Liver (tissue), 8 donors: ENCODE measurements at regions not wholly inside any gene's neighbourhood (a gene's known extent, or its start where the extent isn't known, plus 50 kb on each side); places are given as distances from the start of the nearest gene placed in this dataset.

Experiments used
- DNase-seq: peaks from one replicate; pipeline ENCODE4 v3.0.0-alpha.2; 2017; ENCODE audit warnings: low spot score
- H3K27ac ChIP-seq, 2 donors: one replicate each; pipeline ENCODE4 v1.7.0; 2013; ENCODE audit warnings: inconsistent platforms in 2 of 2, low read length in 2 of 2, control low read depth in 1 of 2, low read depth in 1 of 2, mild to moderate bottlenecking in 1 of 2
- H3K27me3 ChIP-seq, 4 donors: one replicate each; pipeline versions ENCODE4 v1.6.1 to v1.7.0; 2013; ENCODE audit warnings: low read length in 3 of 4, inconsistent platforms in 1 of 4, mild to moderate bottlenecking in 1 of 4, moderate library complexity in 1 of 4; ENCODE audit not compliant: control insufficient read depth in 4 of 4, insufficient read depth in 4 of 4
- H3K36me3 ChIP-seq, 4 donors: one replicate each; pipeline versions ENCODE4 v1.6.1 to v1.7.0; 2013; ENCODE audit warnings: low read length in 3 of 4, mild to moderate bottlenecking in 3 of 4, low read depth in 1 of 4, moderate library complexity in 1 of 4; ENCODE audit not compliant: control insufficient read depth in 4 of 4, insufficient read depth in 3 of 4
- H3K4me1 ChIP-seq, 4 donors: one replicate each; pipeline versions ENCODE4 v1.6.1 to v1.7.0; 2013; ENCODE audit warnings: low read length in 3 of 4, mild to moderate bottlenecking in 3 of 4, moderate library complexity in 1 of 4; ENCODE audit not compliant: control insufficient read depth in 4 of 4, insufficient read depth in 4 of 4
- H3K4me3 ChIP-seq, 3 donors: one replicate each; pipeline versions ENCODE4 v1.6.1 to v1.7.0; 2013; ENCODE audit warnings: low read length in 3 of 3, control low read depth in 1 of 3, low read depth in 1 of 3, mild to moderate bottlenecking in 1 of 3
- H3K9ac ChIP-seq, 2 donors: one replicate each; pipeline ENCODE4 v1.7.0; 2013; ENCODE audit warnings: low read length in 2 of 2, mild to moderate bottlenecking in 2 of 2, moderate library complexity in 2 of 2, control low read depth in 1 of 2, low read depth in 1 of 2
- H3K9me3 ChIP-seq, 4 donors: one replicate each; pipeline versions ENCODE4 v1.6.1 to v1.7.0; 2013; ENCODE audit warnings: low read length in 3 of 4; ENCODE audit not compliant: control insufficient read depth in 4 of 4
- ATF3 ChIP-seq: IDR thresholded peaks from 2 replicates; pipeline ENCODE4 v1.6.1; 2016; ENCODE audit warnings: antibody characterized with exemption
- CTCF ChIP-seq: fragments of 150-350 bp; IDR thresholded peaks from 2 replicates; pipeline ENCODE4 v1.5.1; 2017; ENCODE audit warnings: improper control_type of control experiment, low read depth, low read length; ENCODE audit not compliant: missing input control
- FOXA1 ChIP-seq: IDR thresholded peaks from 2 replicates; pipeline ENCODE4 v1.6.1; 2016; ENCODE audit warnings: antibody characterized with exemption
- FOXA2 ChIP-seq: IDR thresholded peaks from 2 replicates; pipeline ENCODE4 v1.6.1; 2016; ENCODE audit warnings: antibody characterized with exemption
- GABPA ChIP-seq, 2 donors: IDR thresholded peaks in 1 of 2; conservative IDR thresholded peaks in 1 of 2; 2 replicates each; pipeline ENCODE4 v1.6.1; 2016; ENCODE audit warnings: antibody characterized with exemption in 2 of 2, mild to moderate bottlenecking in 1 of 2, moderate library complexity in 1 of 2
- HNF4A ChIP-seq, 2 donors: conservative IDR thresholded peaks; 2 replicates each; pipeline ENCODE4 v1.6.1; 2016; ENCODE audit warnings: antibody characterized with exemption in 2 of 2, mild to moderate bottlenecking in 2 of 2
- HNF4G ChIP-seq: IDR thresholded peaks from 2 replicates; pipeline ENCODE4 v1.6.1; 2016; ENCODE audit warnings: antibody characterized with exemption
- JUND ChIP-seq, 2 donors: IDR thresholded peaks; 2 replicates each; pipeline ENCODE4 v1.6.1; 2016; ENCODE audit warnings: antibody characterized with exemption in 2 of 2
- MAX ChIP-seq: IDR thresholded peaks from 2 replicates; pipeline ENCODE4 v1.6.1; 2016; ENCODE audit warnings: antibody characterized with exemption
- RAD21 ChIP-seq, 2 donors: IDR thresholded peaks; 2 replicates each; pipeline ENCODE4 v1.6.1; 2016; ENCODE audit warnings: antibody characterized with exemption in 2 of 2, mild to moderate bottlenecking in 2 of 2
- RXRA ChIP-seq, 2 donors: IDR thresholded peaks; 2 replicates each; pipeline ENCODE4 v1.6.1; 2017 to 2018; ENCODE audit warnings: antibody characterized with exemption in 2 of 2, mild to moderate bottlenecking in 1 of 2
- SP1 ChIP-seq: IDR thresholded peaks from 2 replicates; pipeline ENCODE4 v1.6.1; 2018; ENCODE audit warnings: antibody characterized with exemption, mild to moderate bottlenecking
- YY1 ChIP-seq: IDR thresholded peaks from 2 replicates; pipeline ENCODE4 v1.6.1; 2016; ENCODE audit warnings: antibody characterized with exemption, mild to moderate bottlenecking
- ZBTB33 ChIP-seq: IDR thresholded peaks from 2 replicates; pipeline ENCODE4 v1.6.1; 2016; ENCODE audit warnings: antibody characterized with exemption
- WGBS: extraction: QIAGEN DNeasy Blood & Tissue Kit; methylation state at CpG from one replicate; pipeline ENCODE4 v1.1.7; 2013; 5-methylcytosine and 5-hydroxymethylcytosine counted together
- donor health status: healthy.
- donor health status: healthy.
- donor health status: healthy.
- donor health status: healthy.
- donor health status: healthy.

GRCh38 chr6:62612471-62612870, 326.4 kb upstream of the KHDRBS2 start (continued):
- TF ChIP-seq SP1 (no peak), MAX (no peak), RAD21 (IDR thresholded peaks at IDR 0.05) (no peak), FOXA1 (no peak), YY1 (no peak), JUND (IDR thresholded peaks at IDR 0.05) (no peak), GABPA (IDR thresholded peaks at IDR 0.05 in 1 of 2, conservative IDR thresholded peaks at IDR 0.05 in 1 of 2) (no peak), HNF4G (no peak), RXRA (IDR thresholded peaks at IDR 0.05) (no peak), HNF4A (conservative IDR thresholded peaks at IDR 0.05) (no peak)

GRCh38 chr6:62570372-62570771, 284.3 kb upstream of the KHDRBS2 start:
- no peak for TF ChIP-seq HNF4A (conservative IDR thresholded peaks at IDR 0.05)
- no peaks in the 10 kb centered on the region for H3K27me3 ChIP-seq
- no peak for DNase-seq
- H3K27ac ChIP-seq: no peak overlapping the region
- H3K4me1 ChIP-seq: no peaks in the 10 kb centered on the region
- H3K36me3 ChIP-seq: no peaks in the 10 kb centered on the region
- no peak overlapping the region for H3K4me3 ChIP-seq
- 62% methylated on average over 1 of the region's 1 CpG for WGBS
- peaks cover 0 to 1% (median 0%) of the 10 kb centered on the region in 4 donors for H3K9me3 ChIP-seq
- H3K9ac ChIP-seq: no peak overlapping the region

GRCh38 chr6:62541502-62541901, 255.5 kb upstream of the KHDRBS2 start:
- Histone ChIP-seq H3K4me3 (no peak overlapping the region), H3K9me3 (peaks cover 0 to 3% (median 0%) of the 10 kb centered on the region in 4 donors), H3K27me3 (no peaks in the 10 kb centered on the region), H3K4me1 (no peaks in the 10 kb centered on the region), H3K9ac (no peak overlapping the region), H3K27ac (no peak overlapping the region), H3K36me3 (no peaks in the 10 kb centered on the region)
- WGBS: 72% methylated on average over 2 of the region's 2 CpGs
- DNase-seq: no peak
- TF ChIP-seq RAD21 (IDR thresholded peaks at IDR 0.05) (no peak), YY1 (no peak), ATF3 (no peak), ZBTB33 (no peak), HNF4A (conservative IDR thresholded peaks at IDR 0.05) (no peak)

GRCh38 chr6:62530985-62531384, 245.0 kb upstream of the KHDRBS2 start:
- no peaks in the 10 kb centered on the region for H3K4me1 ChIP-seq
- no peaks in the 10 kb centered on the region for H3K36me3 ChIP-seq
- no peak overlapping the region for H3K27ac ChIP-seq
- TF ChIP-seq FOXA2: no peak
- no peak for TF ChIP-seq RAD21 (IDR thresholded peaks at IDR 0.05)
- TF ChIP-seq RXRA (IDR thresholded peaks at IDR 0.05): no peak
- no peak for TF ChIP-seq FOXA1
- no peak for TF ChIP-seq YY1
- TF ChIP-seq CTCF: no peak
- peaks cover 0 to 5% (median 2%) of the 10 kb centered on the region in 4 donors for H3K9me3 ChIP-seq
- no peak for DNase-seq
- H3K4me3 ChIP-seq: no peak overlapping the region
- peaks cover 0 to 3% (median 0%) of the 10 kb centered on the region in 4 donors for H3K27me3 ChIP-seq
- H3K9ac ChIP-seq: no peak overlapping the region
- WGBS: 54% methylated on average over 2 of the region's 2 CpGs
